NCI-H2029 treated with DMSO at 0.1 percent for 48 hours (cell line): ENCODE measurements at regions not wholly inside any gene's neighbourhood (a gene's known extent, or its start where the extent isn't known, plus 50 kb on each side); places are given as distances from the start of the nearest gene placed in this dataset.
"Not testable (repeated sequence)": the region's sequence is repeated elsewhere in the genome, so short reads cannot be mapped to it uniquely, and the experiment has no call there.

ENCODE experiments used
- DNase-seq: peaks from one replicate; lab custom pipeline; 2025; lab: John Stamatoyannopoulos, UW

DNA sequence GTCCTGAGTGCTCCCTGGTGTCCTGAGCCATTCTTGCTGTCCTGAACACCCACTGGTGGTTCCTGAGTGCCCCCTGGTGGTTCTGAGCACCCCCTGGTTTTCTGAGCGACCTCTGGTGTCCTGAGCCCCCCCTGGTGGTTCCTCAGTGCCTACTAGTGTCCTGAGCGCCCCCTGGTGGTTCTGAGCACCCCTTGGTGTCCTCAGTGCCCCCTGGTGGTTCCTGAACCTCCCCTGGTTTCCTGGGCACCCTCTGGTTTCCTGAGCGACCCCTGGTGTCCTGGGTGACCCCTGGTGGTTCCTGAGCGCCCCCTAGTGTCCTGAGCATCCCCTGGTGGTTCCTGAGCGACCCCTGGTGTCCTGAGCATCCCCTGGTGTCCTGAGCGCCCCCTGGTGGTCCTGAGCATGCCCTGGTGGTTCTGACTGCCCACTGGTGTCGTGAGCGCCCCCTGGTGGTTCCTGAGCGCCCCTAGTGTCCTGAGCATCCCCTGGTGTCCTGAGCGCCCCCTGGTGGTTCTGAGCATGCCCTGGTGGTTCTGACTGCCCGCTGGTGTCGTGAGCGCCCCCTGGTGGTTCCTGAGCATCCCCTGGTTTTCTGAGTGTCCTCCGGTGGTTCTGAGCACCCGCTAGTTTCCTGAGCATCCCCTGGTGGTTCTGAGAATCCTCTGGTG is 473.1 kb downstream of the TMEM121 start:
- no peak for DNase-seq

- DNase-seq, result not testable (repeated sequence)
These were observed 473.7 kb downstream of the TMEM121 start for GRCh38 chr14:106000029-106000511.

DNA sequence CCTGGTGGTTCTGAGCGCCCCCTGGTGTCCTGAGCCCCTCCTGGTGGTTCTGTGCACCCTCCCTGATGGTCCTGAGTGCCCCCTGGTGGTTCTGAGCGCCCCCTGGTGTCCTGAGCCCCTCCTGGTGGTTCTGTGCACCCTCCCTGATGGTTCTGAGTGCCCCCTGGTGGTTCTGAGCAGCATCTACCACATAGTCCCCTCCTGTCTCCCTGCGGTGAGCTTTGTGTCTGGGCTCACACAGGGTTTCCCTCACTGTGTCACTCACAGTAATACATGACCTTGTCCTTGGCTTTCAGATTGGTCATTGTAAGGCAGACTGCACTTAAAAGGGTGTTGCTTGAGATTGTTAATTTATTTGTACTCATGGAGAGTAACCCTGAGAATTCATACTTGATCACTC is 474.9 kb downstream of the TMEM121 start:
- not testable (repeated sequence) for DNase-seq

DNA sequence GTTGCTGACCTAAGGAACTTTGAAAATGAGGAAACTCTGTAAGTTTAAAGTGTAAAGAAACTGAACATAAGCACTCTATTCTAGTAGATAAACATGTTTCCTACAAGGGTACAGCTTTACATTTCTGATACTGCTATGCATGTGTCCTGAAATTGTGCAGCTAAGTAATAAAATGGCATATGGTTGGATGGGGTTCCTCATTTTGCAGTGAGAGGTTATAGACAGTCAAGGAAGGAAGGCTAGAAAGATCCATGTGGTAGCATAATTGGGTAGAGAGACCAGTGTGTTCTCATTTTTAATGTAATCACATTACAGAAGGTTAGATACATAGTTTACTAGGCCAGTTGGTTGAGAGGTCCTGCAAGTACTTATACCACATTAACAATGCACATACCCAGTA is 477.0 kb downstream of the TMEM121 start:
- DNase-seq, result no peak

DNA sequence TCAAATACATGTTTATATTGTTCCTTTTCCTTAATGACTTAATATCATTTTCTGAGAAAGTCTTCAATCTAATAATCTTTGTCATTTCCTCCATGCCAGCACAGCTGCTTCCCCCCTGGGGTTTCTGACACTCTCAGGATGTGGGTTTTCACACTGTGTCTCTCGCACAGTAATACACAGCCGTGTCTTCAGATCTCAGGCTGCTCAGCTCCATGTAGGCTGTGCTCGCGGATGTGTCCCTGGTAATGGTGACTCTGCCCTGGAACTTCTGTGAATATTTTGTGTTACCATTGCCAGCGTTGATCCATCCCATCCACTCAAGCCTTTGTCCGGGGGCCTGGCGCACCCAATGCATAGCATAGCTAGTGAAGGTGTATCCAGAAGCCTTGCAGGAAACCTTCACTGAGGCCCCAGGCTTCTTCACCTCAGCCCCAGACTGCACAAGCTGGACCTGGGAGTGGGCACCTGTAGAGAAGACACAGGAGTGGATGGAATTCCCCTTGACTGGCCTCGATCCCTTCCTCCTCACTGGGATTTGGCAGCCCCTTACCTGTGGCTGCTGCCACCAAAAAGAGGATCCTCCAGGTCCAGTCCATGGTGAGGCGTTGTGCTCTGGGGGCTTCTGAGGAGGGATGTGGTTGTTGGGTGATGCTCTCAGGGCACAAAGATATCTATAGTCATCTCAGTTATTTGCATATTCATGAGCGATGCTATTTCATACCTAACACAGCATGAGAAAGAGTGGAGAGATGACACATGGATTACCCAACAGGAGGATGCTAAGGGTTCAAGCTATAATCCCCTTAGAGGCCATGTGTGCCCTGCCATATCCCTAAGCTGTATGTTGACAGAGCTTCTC is 478.8 kb downstream of the TMEM121 start:
- DNase-seq, result not testable (repeated sequence)

- DNase-seq, result not testable (repeated sequence)
These were observed 479.7 kb downstream of the TMEM121 start for GRCh38 chr14:106006043-106006442.

- not testable (repeated sequence) for DNase-seq
These were observed 480.3 kb downstream of the TMEM121 start for GRCh38 chr14:106006716-106007115.

DNA sequence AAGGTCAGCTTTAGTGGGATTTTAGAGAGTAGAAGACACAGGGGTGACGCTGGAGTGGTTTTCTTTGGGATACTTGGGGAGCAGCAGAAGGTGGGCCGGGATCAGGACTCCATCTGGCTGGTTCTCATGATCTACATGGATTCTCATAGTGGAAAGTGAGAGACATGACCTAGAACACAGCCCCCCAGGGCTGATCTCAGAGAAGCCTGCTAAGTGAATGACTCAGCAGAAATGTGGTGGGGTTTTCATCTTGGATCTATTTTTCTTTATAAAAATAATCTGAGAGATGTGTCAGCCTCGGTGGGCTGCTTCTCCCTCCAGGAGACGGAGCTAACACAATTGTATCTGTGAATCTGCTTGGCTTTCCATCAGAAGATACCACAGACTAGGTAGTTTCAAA is 484.4 kb downstream of the TMEM121 start:
- no peak for DNase-seq

DNA sequence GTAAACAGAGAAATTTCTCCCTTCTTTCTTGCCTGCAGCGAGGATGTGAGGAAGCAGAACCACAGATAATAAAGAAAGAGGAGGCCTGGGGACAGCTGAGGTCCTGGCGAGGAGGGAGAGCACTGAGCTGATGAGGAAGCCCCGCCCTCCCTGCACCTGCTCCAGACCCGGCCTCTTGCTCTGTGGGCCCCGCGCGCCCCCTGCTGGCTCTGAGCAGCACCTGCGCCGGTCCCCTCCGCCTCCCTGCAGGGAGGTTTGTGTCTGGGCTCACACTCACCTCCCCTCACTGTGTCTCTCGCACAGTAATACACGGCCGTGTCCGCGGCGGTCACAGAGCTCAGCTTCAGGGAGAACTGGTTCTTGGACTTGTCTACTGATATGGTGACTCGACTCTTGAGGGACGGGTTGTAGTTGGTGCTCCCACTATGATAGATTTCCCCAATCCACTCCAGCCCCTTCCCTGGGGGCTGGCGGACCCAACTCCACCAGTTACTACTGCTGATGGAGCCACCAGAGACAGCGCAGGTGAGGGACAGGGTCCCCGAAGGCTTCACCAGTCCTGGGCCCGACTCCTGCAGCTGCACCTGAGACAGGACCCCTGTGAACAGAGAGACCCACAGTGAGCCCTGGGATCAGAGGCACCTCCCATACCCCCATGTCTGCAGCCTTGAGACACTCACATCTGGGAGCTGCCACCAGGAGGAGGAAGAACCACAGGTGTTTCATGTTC is 485.4 kb downstream of the TMEM121 start:
- DNase-seq, result not testable (repeated sequence)

GRCh38 chr14:106012361-106012725 is 486.0 kb downstream of the TMEM121 start:
- DNase-seq, result not testable (repeated sequence)

DNA sequence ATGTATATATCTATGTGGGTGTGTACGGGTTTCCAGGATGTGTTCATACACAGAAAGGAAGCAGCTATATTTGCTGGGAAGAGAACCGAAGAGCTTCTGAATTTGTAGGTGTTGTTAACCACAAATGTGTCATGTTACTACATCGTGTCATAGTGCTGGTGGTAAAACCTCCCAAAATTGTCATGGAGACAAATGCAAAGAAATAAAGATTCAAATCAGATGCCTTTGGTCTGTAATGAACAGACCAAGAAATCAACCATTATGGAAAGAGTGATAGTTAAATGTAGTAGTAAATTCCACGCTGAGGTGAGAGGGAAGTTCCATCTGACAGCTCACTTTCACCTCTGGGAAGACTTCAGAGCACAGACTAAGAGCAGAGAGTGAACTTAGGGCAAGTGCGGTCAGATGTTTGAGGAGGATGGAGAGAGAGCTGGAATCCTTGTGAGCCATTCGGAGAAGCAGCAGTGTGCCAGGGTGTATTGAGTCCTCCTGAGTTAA is 487.5 kb downstream of the TMEM121 start:
- DNase-seq, result no peak

DNA sequence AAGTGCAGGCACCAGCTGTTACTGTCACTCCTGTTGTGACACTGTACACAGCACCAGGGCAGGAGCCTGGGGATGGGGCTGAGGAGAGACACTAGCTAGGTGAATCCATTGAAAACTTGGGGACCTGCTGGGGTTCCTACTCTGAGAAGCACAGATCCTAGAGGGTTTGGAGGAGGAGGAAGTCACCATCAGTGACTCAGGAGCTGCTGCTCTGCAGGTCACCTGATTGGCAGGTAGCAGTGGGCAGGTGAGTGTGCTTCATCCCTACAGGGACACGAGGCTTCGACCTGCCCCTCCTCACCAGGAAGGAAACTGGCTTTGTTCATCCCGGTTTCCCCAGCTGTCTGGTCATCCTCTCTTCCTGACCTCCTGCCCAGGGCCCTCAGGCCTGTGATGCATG is 491.6 kb downstream of the TMEM121 start:
- not testable (repeated sequence) for DNase-seq

DNA sequence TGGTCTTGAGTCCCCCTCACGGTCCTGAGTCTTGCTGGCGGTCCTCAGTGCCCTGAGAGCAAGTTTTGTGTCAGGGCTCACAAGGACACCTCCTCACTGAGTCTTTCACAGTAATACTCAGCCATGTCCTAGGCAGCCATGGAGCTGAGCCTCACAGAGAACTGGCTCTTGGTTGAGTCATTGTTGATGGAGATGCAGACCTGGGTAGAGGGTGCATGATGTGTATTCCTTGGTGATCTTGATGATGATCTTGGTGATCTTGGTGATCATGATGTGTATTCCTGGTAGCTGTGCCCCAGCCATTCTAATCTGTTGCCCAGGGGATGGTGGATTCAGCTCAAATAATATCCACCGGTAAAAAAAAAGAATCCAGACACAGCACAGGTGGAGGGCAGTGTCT is 495.4 kb downstream of the TMEM121 start:
- no peak for DNase-seq

- DNase-seq, result not testable (repeated sequence)
These were observed 496.3 kb downstream of the TMEM121 start for GRCh38 chr14:106022648-106023047.

GRCh38 chr14:106023411-106023810 is 497.0 kb downstream of the TMEM121 start:
- DNase-seq, result no peak

DNA sequence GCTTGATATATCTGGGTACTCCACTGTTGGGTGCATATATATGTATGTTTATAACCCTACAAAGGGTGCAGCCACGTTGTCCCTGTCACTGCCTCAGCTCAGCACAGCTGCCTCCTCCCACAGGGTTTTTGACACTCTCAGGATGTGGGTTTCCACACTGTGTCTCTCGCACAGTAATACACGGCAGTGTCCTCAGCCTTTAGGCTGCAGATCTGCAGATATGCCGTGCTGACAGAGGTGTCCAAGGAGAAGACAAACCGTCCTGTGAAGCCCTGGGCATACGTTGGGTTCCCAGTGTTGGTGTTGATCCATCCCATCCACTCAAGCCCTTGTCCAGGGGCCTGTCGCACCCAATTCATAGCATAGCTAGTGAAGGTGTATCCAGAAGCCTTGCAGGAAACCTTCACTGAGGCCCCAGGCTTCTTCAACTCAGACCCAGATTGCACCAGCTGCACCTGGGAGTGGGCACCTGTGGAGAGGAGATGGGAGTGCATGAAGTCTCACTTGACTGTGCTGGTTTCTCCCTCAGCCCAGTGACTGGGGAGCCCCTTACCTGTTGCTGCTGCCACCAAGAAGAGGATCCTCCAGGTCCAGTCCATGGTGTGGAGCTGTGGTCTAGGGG is 498.7 kb downstream of the TMEM121 start:
- no peak for DNase-seq

- no peak for DNase-seq
These were observed 499.6 kb downstream of the TMEM121 start for GRCh38 chr14:106026026-106026425.

GRCh38 chr14:106027759-106028158 is 501.4 kb downstream of the TMEM121 start:
- not testable (repeated sequence) for DNase-seq

DNA sequence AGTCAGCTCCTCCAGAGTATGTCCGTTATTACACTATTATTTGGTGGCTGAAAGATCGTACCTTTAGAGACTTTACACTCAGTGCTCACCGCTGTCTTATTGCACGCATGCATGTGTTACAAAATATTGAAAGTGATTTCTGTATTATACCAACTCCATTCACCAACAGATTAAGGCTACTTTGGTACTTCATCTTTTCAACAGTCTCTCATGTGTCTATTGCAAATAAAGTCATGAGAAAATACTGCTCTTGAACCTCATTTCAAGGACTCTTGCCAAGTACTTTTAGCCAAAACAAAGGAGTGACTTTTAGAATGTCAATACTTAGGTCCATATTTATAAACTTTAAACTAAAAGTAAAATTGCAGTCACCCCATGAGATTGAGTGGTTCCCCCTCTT is 503.6 kb downstream of the TMEM121 start:
- DNase-seq, result no peak

DNA sequence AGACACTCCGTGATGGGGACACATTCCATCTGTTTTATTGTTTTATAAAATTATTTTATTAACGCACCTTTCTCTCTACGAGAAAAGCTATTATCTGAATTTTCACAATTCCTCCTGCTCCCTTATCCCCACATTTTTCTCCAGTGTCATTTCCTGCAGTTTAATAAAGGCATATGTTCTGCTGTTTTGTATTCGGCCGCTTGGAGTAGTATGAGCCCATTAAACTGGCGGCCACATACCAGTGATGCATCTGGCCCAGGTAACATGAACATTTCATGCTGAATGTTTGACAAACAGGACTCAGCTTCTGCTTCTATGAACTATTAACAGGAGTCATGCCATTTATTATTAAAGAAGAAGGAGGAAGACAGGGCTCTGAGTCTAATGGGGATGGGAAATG is 511.0 kb downstream of the TMEM121 start:
- DNase-seq, result no peak

- no peak for DNase-seq
These were observed 511.9 kb downstream of the TMEM121 start for GRCh38 chr14:106038263-106038662.

DNA sequence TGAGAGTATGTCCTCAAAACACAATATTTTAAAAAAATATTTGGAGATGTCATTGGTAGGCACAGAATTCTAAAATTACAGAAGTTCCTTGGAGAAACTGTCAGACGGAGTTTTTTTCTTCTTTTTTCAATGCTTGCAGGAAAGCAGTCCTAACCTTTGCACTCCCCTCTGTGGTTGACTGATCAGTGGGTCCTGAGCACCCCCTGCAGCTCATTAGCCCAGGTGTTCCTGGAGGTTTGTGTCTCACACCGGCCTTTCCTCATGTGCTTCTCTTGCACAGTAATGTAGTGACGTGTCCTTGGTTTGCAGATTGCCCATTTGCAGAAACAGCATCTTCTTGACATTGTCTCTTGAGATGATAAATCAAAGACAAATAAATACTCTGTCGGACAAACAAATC is 513.0 kb downstream of the TMEM121 start:
- DNase-seq, result no peak
